Left kidney (tissue), 1 donor: ENCODE measurements at regions not wholly inside any gene's neighbourhood (a gene's known extent, or its start where the extent isn't known, plus 50 kb on each side); places are given as distances from the start of the nearest gene placed in this dataset.

Experiments used
- DNase-seq: peaks from one replicate; pipeline ENCODE4 v3.0.0-alpha.2; 2013

GRCh38 chr3:152719264-152719663 lies 115.7 kb upstream of the P2RY1 start:
- DNase-seq: no peak

- no peak for DNase-seq
These were observed 113.8 kb upstream of the P2RY1 start for GRCh38 chr3:152720951-152721718.

GRCh38 chr3:152724270-152724669 lies 110.7 kb upstream of the P2RY1 start:
- DNase-seq: no peak

- no peak for DNase-seq
These were observed 106.5 kb upstream of the P2RY1 start for GRCh38 chr3:152728231-152728980.

- DNase-seq: no peak
These were observed 105.0 kb upstream of the P2RY1 start for GRCh38 chr3:152729906-152730305.

- no peak for DNase-seq
These were observed 103.4 kb upstream of the P2RY1 start for GRCh38 chr3:152731511-152731910.

- DNase-seq: no peak
These were observed 101.3 kb upstream of the P2RY1 start for GRCh38 chr3:152733584-152734119.

- DNase-seq: no peak
These were observed 97.7 kb upstream of the P2RY1 start for GRCh38 chr3:152737021-152737908.

GRCh38 chr3:152738656-152739055 lies 96.3 kb upstream of the P2RY1 start:
- DNase-seq: no peak

- DNase-seq: no peak
These were observed 92.3 kb upstream of the P2RY1 start for GRCh38 chr3:152742368-152743347.

- DNase-seq: no peak
These were observed 89.3 kb upstream of the P2RY1 start for GRCh38 chr3:152745646-152746045.

GRCh38 chr3:152754303-152754702 lies 80.6 kb upstream of the P2RY1 start:
- DNase-seq: no peak

- no peak for DNase-seq
These were observed 78.1 kb upstream of the P2RY1 start for GRCh38 chr3:152756807-152757206.

- no peak for DNase-seq
These were observed 74.8 kb upstream of the P2RY1 start for GRCh38 chr3:152760024-152760563.

- DNase-seq: no peak
These were observed 74.3 kb upstream of the P2RY1 start for GRCh38 chr3:152760591-152760990.

GRCh38 chr3:152768478-152768877 lies 66.5 kb upstream of the P2RY1 start:
- DNase-seq: no peak

- DNase-seq: no peak
These were observed 65.4 kb upstream of the P2RY1 start for GRCh38 chr3:152769523-152769922.

GRCh38 chr3:152770296-152770695 lies 64.6 kb upstream of the P2RY1 start:
- no peak for DNase-seq

GRCh38 chr3:152771120-152771519 lies 63.8 kb upstream of the P2RY1 start:
- DNase-seq: no peak

- DNase-seq: no peak
These were observed 62.2 kb upstream of the P2RY1 start for GRCh38 chr3:152772674-152773225.
